ENCODE measurements at regions not wholly inside any gene's neighbourhood (a gene's known extent, or its start where the extent isn't known, plus 50 kb on each side); places are given as distances from the start of the nearest gene placed in this dataset.

GRCh38 chr22:22151308-22151707, 93.3 kb upstream of the VPREB1 start:
- FAIRE-seq, result no peak
- no peak for DNase-seq (ENCODE audit: low read depth, low spot score)
- Histone ChIP-seq H3K9me3 (replicated peaks; ENCODE audit: control insufficient read depth, insufficient read depth, low read length) (no peaks in the 10 kb centered on the region), H3K9ac (replicated peaks; ENCODE audit: extremely low read depth, insufficient read depth, low read length) (no peak overlapping the region), H3K9me1 (replicated peaks; ENCODE audit: control insufficient read depth, extremely low read depth, insufficient read depth, low read length) (no peaks in the 10 kb centered on the region), H4K20me1 (replicated peaks; ENCODE audit: control insufficient read depth, extremely low read depth, insufficient read depth, low read length) (no peaks in the 10 kb centered on the region), H3K4me1 (ENCODE audit: control insufficient read depth, extremely low read depth, insufficient read depth, low read length) (no peaks in the 10 kb centered on the region), H3K79me2 (ENCODE audit: control insufficient read depth, insufficient read depth, low read length) (no peaks in the 10 kb centered on the region), H3K4me3 (replicated peaks in 1 of 3; ENCODE audit: insufficient read depth in 1 of 3, low read depth in 1 of 3, low read length in 3 of 3) (no peak overlapping the region), H3K4me2 (ENCODE audit: insufficient read depth, low read length) (no peak overlapping the region), H3K36me3 (ENCODE audit: control insufficient read depth in 2 of 2, extremely low read depth in 1 of 2, insufficient read depth in 2 of 2, low read length in 2 of 2) (no peaks in the 10 kb centered on the region), H3K27me3 (ENCODE audit: control insufficient read depth in 2 of 2, insufficient read depth in 2 of 2, low read length in 2 of 2) (peaks cover 28 to 61% of the 10 kb centered on the region in 2 experiments), H3K27ac (ENCODE audit: insufficient read depth, low read depth, low read length) (no peak overlapping the region), H2AFZ (ENCODE audit: low read depth, low read length) (no peak overlapping the region)
- BruUV-seq (replicated peaks), result no TSS peak
- intact Hi-C loops (cut with micrococcal nuclease), result no loop called here
- POLR2A ChIA-PET, result no interaction called here
- dilution Hi-C loops (cut with MboI; ENCODE audit: extremely low pct_ligation_motif_present, low sequenced_read_pairs), result no loop called here
- CTCF ChIA-PET, result interaction anchor here (2.1 kb wide), 1 partner anchor 14 kb away, joined by 10 read pairs; no protein-coding TSS in a partner anchor
- TF ChIP-seq MYC (IDR thresholded peaks at IDR 0.05; ENCODE audit: low read depth, low read length) (no peak), EZH2 (IDR thresholded peaks at IDR 0.05; ENCODE audit: borderline replicate concordance, low read depth, low read length, severe bottlenecking) (no peak)

DNA sequence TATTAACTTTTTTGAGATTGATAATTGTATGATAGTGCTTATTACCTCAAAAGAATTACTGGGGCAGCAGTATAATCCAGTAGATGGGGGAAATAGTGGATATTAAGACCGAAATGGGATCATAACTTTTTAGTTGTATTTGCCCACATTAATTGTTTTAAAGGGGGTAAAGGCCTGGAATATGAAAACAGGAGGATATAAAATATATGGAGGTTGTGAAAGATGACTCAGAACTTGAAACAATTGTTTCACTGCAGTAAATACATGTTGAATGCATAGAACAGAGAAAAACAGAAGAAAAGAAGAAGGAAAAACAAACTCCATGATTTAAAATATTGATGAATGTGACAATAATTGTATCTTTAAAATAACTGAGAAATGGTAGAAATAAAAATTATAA, 94.1 kb upstream of the VPREB1 start:
- H2AFZ ChIP-seq (ENCODE audit: low read depth, low read length), result no peak overlapping the region
- H4K20me1 ChIP-seq (replicated peaks; ENCODE audit: control insufficient read depth, extremely low read depth, insufficient read depth, low read length), result no peaks in the 10 kb centered on the region
- no peaks in the 10 kb centered on the region for H3K79me2 ChIP-seq (ENCODE audit: control insufficient read depth, insufficient read depth, low read length)
- no peak overlapping the region for H3K4me3 ChIP-seq (replicated peaks in 1 of 3; ENCODE audit: insufficient read depth in 1 of 3, low read depth in 1 of 3, low read length in 3 of 3)
- H3K4me1 ChIP-seq (ENCODE audit: control insufficient read depth, extremely low read depth, insufficient read depth, low read length), result no peaks in the 10 kb centered on the region
- no peaks in the 10 kb centered on the region for H3K9me1 ChIP-seq (replicated peaks; ENCODE audit: control insufficient read depth, extremely low read depth, insufficient read depth, low read length)
- DNase-seq (ENCODE audit: low read depth, low spot score), result no peak
- H3K36me3 ChIP-seq (ENCODE audit: control insufficient read depth in 2 of 2, extremely low read depth in 1 of 2, insufficient read depth in 2 of 2, low read length in 2 of 2), result no peaks in the 10 kb centered on the region
- dilution Hi-C loops (cut with MboI; ENCODE audit: extremely low pct_ligation_motif_present, low sequenced_read_pairs) (no loop called here), intact Hi-C loops (cut with micrococcal nuclease) (no loop called here)
- peaks cover 26 to 61% of the 10 kb centered on the region in 2 experiments for H3K27me3 ChIP-seq (ENCODE audit: control insufficient read depth in 2 of 2, insufficient read depth in 2 of 2, low read length in 2 of 2)
- TF ChIP-seq FOS (IDR thresholded peaks at IDR 0.05; ENCODE audit: borderline replicate concordance, insufficient read depth, low read length) (no peak), POLR2A (IDR thresholded peaks at IDR 0.05; ENCODE audit: low read depth, low read length) (no peak), MAX (IDR thresholded peaks at IDR 0.05; ENCODE audit: insufficient read depth, insufficient read length) (no peak), JUN (IDR thresholded peaks at IDR 0.05; ENCODE audit: borderline replicate concordance, insufficient read depth, insufficient read length, low read depth) (no peak), MYC (IDR thresholded peaks at IDR 0.05; ENCODE audit: low read depth, low read length) (no peak), GATA2 (IDR thresholded peaks at IDR 0.05; ENCODE audit: insufficient read depth, insufficient read length, low read depth, low read length) (no peak), POLR2AphosphoS5 (IDR thresholded peaks at IDR 0.05; ENCODE audit: insufficient read depth, low read depth, low read length) (no peak), EZH2 (IDR thresholded peaks at IDR 0.05; ENCODE audit: borderline replicate concordance, low read depth, low read length, severe bottlenecking) (no peak), CTCF (IDR thresholded peaks at IDR 0.05; ENCODE audit: extremely low read depth in 1 of 2, insufficient read depth in 1 of 2, low read depth in 1 of 2, low read length in 2 of 2) (no peak)
- no peak overlapping the region for H3K9ac ChIP-seq (replicated peaks; ENCODE audit: extremely low read depth, insufficient read depth, low read length)
- H3K9me3 ChIP-seq (replicated peaks; ENCODE audit: control insufficient read depth, insufficient read depth, low read length), result no peaks in the 10 kb centered on the region
- H3K4me2 ChIP-seq (ENCODE audit: insufficient read depth, low read length), result no peak overlapping the region
- FAIRE-seq, result no peak
- POLR2A ChIA-PET, result no interaction called here
- CTCF ChIA-PET, result interaction anchor here (2.1 kb wide), 1 partner anchor 14 kb away, joined by 10 read pairs; no protein-coding TSS in a partner anchor
- H3K27ac ChIP-seq (ENCODE audit: insufficient read depth, low read depth, low read length), result no peak overlapping the region
- BruUV-seq (replicated peaks), result no TSS peak

Data from endothelial cell of umbilical vein (primary cell).